Cardiac muscle cell (in vitro differentiated cells and primary cell): ENCODE measurements at regions not wholly inside any gene's neighbourhood (a gene's known extent, or its start where the extent isn't known, plus 50 kb on each side); places are given as distances from the start of the nearest gene placed in this dataset.

Experiments used
- DNase-seq, 2 donors: peaks; one replicate each; pipeline versions ENCODE4 v3.0.0 to v3.0.0-alpha.2; 2010 to 2017; ENCODE audit warnings: low read depth in 1 of 2, low spot score in 1 of 2
- H3K27ac ChIP-seq: fragments of 200-600 bp; sonication (generic); 2 replicates; pipeline ENCODE4 v1.5.1; 2016
- H3K27me3 ChIP-seq: fragments of 200-600 bp; sonication (generic); 2 replicates; pipeline ENCODE4 v1.6.0; 2016; ENCODE audit warnings: control low read depth
- H3K36me3 ChIP-seq: fragments of 200-600 bp; sonication (generic); 2 replicates; pipeline ENCODE4 v1.5.1; 2016; ENCODE audit warnings: control low read depth
- H3K4me1 ChIP-seq: fragments of 200-600 bp; sonication (generic); 2 replicates; pipeline ENCODE4 v1.8.1; 2017; ENCODE audit warnings: low read depth, mild to moderate bottlenecking, mixed run types
- H3K4me3 ChIP-seq: fragments of 200-600 bp; sonication (generic); 2 replicates; pipeline ENCODE4 v1.5.1; 2016; ENCODE audit warnings: mild to moderate bottlenecking
- H3K9me3 ChIP-seq: fragments of 200-600 bp; sonication (generic); 2 replicates; pipeline ENCODE4 v1.5.1; 2017; ENCODE audit warnings: low read depth, mild to moderate bottlenecking, control low read depth
- CTCF ChIP-seq: IDR thresholded peaks from 2 replicates; pipeline ENCODE4 v1.5.1; 2012; ENCODE audit warnings: low read depth, mild to moderate bottlenecking, low read length

GRCh38 chr12:24386836-24387235, 437.4 kb upstream of the SOX5 start:
- H3K4me3 ChIP-seq, result no peak overlapping the region
- no peaks in the 10 kb centered on the region for H3K36me3 ChIP-seq
- TF ChIP-seq CTCF, result no peak
- no peak for DNase-seq
- no peaks in the 10 kb centered on the region for H3K27me3 ChIP-seq
- no peak overlapping the region for H3K27ac ChIP-seq
- no peaks in the 10 kb centered on the region for H3K9me3 ChIP-seq
- H3K4me1 ChIP-seq, result no peaks in the 10 kb centered on the region

- Histone ChIP-seq H3K36me3 (no peaks in the 10 kb centered on the region), H3K27ac (no peak overlapping the region), H3K4me3 (no peak overlapping the region), H3K4me1 (peaks cover 16% of the 10 kb centered on the region), H3K27me3 (no peaks in the 10 kb centered on the region), H3K9me3 (no peaks in the 10 kb centered on the region)
- no peak for TF ChIP-seq CTCF
- DNase-seq, result no peak
These were observed 432.3 kb upstream of the SOX5 start for GRCh38 chr12:24381790-24382189.

- Histone ChIP-seq H3K9me3 (no peaks in the 10 kb centered on the region), H3K4me1 (peaks cover 16% of the 10 kb centered on the region), H3K4me3 (no peak overlapping the region), H3K27me3 (no peaks in the 10 kb centered on the region), H3K27ac (no peak overlapping the region), H3K36me3 (no peaks in the 10 kb centered on the region)
- DNase-seq, result peak in 1 of 2 donors; percentile 2
- no peak for TF ChIP-seq CTCF
These were observed 430.5 kb upstream of the SOX5 start for GRCh38 chr12:24379861-24380521.

DNA sequence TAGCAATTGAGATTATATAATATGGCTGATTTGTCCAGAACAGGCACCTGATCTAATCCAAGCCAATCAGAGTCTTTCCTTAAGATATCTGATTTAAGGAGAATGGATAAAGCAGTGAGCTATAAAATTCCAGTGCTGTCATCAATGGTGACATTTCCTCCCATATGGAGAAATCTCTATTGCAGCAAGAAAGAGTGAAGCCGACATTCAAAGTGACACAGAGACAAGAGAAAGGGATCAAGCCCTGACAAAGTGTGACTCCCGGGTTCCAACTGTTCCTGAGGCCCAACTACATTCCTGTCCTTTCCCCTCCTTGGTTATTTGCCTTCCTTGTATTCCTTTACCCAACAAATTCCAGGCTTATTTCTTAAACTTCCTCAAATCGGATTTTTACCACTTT, 430.0 kb upstream of the SOX5 start:
- no peaks in the 10 kb centered on the region for H3K27me3 ChIP-seq
- H3K4me1 ChIP-seq, result peaks cover 16% of the 10 kb centered on the region
- H3K27ac ChIP-seq, result no peak overlapping the region
- no peak for DNase-seq
- no peaks in the 10 kb centered on the region for H3K9me3 ChIP-seq
- H3K4me3 ChIP-seq, result no peak overlapping the region
- no peaks in the 10 kb centered on the region for H3K36me3 ChIP-seq
- TF ChIP-seq CTCF, result no peak

DNA sequence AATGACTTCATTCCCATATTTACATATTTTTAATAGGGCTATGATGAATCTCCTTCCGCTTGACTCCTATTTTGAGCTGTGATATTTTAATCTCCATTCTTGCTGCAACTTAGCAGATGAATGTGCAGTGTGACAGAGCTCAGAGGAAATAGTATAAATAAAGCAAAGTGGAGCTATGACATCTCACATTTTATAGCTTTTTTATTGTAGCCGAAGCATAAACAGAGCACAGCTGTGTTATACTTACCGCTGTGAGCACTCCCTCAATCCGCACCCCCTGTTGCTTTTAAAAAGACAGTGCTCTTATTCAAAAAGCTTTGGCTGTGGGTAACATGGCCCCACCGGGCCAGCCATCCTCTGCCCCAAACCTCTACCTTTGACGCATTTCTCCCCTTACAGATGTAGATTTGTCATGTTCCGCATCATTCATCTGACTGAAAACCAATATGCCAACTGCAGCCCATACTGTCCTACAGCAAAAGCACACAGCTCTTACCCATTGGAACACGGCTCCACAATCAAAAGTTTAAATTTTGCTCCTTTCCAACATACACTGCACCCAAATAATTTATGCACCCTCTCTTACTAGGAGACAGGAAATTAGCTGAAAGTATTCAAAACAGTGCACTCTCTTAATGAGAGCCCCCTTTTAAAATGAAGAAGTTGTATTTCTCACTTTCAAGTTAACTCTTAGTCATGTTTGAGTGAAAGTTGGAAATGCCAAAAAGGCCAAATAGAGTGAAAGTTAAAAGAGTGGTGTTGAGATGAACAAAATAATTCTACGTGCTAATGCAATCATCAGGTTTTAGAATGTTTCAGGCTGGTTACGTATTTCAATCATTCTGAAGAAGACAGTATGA, 429.3 kb upstream of the SOX5 start:
- Histone ChIP-seq H3K4me3 (no peak overlapping the region), H3K4me1 (peaks cover 16% of the 10 kb centered on the region), H3K27me3 (no peaks in the 10 kb centered on the region), H3K36me3 (no peaks in the 10 kb centered on the region), H3K27ac (no peak overlapping the region), H3K9me3 (no peaks in the 10 kb centered on the region)
- no peak for TF ChIP-seq CTCF
- no peak for DNase-seq
